GM19025 (cell line): ENCODE measurements at regions not wholly inside any gene's neighbourhood (a gene's known extent, or its start where the extent isn't known, plus 50 kb on each side); places are given as distances from the start of the nearest gene placed in this dataset.

Experiments
- ATAC-seq: cut with Tn5 transposase; IDR thresholded peaks from one replicate; pipeline ENCODE4 v1.9.1; 2021; ENCODE audit warnings: mild to moderate bottlenecking, low read depth, moderate library complexity; ENCODE audit not compliant: unreplicated experiment

DNA sequence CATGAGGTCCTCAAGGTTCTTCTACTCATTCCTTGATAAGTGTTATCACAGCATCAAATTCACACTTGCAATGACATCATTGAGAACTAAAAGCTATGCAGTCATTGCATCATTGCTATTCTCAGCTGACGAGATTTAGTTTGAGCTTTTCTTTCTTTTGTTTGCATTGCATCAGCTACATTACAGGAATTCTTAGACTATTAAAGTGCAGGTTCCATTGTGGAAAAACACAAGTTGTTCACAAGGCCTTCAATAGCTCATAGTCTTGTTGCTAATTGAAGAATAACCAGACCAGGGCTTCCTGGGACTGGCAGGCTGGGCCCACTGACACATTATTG is 139.3 kb downstream of the CXCL12 start:
- ATAC-seq = no peak

DNA sequence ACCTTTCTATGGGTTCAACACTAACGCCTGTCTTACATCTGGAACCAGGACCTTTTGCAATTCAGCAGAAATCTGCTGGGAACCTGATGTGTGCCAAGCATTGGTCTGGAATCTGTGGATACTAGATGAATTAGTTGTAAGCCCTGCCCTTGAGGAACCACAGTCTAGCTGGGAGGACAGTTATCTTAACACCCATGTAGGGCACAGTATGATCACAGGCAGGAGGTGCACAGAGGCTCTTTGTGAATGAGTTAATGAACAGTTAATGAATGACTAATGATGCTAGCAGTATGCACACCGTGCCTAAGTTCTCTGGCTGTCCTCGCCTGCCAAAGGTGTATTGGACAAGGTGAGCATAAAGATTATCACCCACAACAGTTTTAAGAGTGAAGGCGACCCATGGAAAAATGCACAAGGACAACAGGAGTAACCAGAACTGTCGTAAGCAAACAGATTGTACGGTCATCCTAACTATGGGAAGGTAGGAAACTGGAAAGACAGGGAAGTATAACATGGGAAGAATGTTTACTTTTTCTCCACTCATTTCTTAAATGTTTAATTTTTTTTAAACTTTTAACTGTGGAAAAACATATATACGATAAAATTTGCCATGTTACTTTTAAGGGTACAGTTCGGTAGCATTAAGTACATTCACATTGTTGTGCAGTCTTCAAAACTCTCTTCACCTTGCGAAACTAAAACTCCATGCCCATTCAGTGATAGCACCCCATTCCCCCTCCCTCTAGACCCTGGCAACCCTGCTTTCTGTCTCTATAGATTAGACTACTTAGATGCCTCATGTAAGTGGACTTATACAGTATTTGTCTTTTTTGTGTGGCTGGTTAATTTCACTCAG is 139.9 kb downstream of the CXCL12 start:
- no peak for ATAC-seq

DNA sequence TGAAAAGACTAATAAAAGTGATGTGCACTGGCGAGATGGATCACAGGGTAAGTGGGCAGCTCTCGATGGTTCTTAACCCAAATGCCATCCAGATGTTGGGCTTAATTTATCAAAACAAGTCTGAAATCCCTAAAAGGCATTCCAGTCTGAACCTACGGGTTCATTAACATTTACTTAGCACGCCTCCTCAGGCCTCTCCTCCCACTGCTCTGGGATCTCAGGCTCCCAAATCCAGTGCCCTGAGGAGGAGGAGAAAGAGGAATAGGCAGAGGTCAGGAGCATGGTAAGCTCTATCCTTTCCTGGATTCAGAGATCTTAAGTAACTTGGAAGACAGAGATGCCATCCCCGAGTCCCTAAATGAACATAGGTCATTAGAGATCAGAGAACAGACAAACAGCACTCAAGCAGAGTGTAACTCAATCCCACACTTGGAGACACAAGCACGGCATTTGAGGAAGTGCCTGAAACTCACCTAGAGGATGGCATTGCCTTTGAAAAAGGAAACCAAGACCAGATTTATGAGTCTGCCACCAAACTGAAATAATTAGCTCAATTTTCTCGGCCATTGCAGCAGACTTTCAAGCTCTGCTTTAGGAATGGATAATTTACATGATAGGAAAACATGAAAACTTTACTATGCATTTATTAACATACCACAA is 140.9 kb downstream of the CXCL12 start:
- no peak for ATAC-seq

DNA sequence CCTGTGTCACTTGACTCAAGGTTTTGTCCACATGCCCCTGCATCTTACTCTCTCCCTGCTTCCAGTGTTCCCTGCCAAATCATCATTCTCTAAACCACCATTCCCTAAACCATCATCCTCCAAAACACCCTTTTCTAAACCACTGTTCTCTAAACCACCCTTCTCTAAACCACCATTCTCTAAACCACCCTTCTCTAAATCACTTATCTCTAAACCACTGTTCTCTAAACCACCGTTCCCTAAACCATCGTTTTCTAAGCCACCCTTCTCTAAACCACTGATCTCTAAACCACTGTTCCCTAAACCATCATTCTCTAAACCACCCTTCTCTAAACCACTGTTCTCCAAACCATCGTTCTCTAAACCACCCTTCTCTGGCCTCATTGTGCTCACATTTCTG is 142.1 kb downstream of the CXCL12 start:
- no peak for ATAC-seq

DNA sequence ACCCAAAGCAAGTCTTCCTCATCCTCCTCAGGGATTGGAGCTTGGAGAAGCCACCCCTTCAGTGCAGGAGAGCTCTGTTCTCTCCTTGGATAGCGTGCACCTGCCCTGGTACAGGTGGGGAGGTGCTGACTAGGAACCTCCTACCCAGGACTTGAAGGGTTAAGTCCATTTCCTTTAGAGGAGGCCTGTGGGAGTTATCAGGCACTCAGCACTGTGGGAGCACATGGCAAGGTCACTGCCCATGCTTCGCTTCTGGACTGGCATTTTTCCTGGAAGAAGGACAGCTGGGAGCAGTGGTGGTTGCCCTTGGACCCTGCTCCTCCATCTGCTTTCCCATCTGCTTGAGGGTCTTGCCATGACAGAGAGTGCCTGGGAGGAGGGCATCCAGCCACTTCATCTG is 142.8 kb downstream of the CXCL12 start:
- no peak for ATAC-seq

DNA sequence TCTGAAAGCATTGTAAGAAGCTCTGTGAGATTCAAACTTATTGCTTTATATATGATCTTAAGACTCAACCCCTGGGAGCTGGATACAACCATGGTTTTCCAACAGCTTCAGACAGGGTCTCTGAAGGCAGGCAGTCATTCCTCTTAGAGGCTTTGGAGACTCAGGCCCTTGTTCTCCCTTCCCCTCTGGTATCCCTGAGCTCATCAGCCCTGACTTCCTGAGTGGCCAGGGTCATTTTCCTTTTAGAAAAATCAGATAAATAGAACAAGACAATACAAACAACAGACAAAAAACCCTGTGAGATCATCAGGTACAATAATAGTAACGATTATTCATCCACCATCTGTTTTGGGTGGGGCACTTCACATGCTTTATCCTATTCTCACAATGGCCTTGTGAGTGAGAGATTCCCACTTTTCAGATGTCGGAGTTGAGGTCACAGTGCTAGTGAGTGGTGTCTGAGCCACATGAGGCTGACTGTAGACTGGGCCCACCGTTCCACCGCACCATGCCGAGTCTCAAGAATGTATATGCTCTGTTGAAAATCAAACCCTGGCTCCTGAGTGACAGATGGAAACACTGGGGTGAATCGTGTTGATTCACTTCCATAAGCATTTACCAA is 144.2 kb downstream of the CXCL12 start:
- no peak for ATAC-seq

DNA sequence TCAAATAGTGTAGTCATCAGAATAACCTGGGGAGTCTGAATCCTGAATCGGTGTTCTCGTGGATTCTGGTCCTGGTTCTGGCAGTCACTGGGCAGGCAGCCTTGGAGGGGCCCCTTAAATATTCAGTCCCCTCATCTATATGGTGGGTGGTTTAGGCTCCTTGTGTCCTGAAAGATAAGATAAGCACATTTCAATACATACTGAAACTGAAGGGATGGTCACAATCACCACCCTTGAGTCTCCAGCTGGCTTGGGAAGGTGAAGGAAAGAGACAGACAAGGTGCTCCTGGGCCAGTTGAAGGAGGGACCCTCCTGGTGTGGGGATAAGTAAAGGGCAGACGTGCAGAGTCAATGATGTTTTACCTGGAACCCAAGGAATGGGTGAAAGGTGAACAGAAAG is 146.7 kb downstream of the CXCL12 start:
- no peak for ATAC-seq

DNA sequence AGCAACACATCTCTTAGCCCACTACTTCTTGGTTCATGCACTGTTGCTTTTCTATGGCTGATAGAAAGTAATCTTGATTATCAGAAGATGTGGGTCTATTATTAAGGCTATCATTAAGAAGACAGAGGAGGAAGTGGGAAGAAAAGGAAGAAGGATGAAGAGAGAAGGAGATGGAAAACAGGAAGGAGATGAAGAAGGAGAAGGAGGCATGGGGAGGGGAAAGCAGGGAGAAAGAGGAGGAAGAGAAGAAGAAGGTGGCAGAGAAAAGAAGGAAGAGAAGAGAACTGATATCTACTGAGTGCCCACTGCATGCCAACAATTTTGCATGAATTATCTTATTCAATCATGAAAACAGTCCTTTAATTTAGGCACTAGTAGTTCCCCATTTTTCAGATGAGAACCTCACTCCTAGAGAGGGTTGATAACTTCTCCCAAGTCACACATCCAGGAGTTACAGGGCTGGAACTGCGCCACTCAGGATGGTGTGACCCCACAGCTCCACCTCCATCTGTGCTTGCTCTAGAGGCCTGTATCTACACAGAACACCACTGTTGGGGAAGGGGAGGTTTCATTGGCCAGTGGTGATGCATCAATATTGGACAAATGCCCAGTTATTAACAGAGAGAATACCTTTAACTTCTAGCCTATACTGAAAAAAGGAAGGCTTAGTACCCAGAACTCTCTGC is 147.4 kb downstream of the CXCL12 start:
- ATAC-seq = no peak

DNA sequence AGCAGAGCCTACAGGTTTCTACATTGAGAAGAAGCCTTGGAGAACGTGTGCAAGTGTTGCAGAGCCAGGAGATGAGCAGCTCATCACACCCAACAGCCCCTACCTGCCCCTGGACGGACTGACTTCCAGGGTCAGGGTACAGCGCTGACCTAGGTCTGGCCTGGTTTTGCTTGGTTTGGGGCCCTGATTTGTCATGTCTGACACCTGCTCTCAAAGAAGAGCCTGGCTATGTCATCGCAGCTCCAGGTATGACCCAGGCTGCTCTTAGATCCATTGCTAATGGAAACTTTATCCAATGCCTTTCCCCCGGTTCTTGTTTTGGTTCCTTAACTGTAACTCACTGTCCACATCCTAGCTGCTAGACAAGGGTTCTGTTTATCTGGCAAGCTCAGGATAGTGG is 149.5 kb downstream of the CXCL12 start:
- no peak for ATAC-seq

DNA sequence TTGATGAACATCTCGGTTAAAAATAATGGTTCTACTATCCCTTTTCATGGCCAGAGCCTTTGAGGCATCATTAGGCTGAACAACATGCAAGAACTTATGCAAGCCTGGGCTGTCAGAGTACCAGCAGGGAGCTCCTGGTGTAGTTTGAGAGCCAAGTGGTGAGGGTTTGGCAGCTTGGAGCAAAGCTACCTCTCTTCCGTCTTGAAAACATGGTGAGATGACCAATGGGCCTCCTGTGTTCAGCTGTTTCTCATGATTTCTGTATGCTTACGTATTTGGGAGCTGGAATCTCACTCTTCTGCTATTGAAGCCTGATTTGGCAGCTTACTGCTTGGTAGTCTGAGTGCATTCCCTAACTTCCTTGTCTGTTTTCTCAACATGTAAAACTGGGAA is 150.4 kb downstream of the CXCL12 start:
- ATAC-seq = no peak

DNA sequence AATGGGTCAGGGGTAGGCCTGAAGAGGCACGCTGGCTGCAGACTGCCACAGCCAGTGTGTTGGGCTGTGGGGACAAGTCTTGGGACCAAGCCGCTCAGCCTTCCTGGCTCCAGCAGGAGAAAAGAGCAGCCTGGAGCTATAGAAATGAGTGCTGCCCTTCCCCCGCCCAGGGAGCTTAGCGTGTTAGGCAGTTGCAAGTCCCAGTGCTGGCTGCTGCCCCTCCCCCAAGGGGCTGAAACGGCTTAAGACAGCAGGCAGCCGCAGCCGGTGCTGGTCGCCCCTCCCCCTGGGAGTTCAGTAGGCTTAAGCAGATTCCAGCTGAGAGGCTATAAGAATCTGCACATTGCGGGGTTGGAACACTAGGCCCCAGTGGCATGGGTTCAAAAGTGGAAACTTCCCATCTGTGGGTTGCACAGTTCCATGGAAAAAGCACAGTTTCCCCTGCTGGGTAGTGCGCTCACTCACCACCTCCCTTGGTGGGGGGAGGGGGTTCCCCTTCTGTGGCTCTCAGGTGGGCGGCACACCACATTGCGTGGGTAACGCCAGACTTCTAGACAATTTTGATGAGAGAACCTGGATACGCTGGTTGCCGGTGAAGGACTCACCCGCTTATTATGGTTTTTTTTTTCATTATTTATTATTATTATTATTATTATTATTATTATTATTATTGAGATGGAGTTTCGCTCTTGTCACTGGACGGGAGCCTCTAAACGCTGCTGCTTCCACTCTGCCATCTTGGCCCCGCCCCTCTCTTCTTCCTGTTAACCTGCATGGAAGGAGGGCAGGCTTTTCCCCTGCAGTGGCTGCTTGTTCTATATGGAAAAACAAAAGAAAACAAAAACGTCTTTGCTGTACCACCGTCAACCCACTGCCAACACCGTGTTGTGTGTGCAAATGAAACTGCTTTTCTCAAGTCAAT is 151.1 kb downstream of the CXCL12 start:
- ATAC-seq = no peak

DNA sequence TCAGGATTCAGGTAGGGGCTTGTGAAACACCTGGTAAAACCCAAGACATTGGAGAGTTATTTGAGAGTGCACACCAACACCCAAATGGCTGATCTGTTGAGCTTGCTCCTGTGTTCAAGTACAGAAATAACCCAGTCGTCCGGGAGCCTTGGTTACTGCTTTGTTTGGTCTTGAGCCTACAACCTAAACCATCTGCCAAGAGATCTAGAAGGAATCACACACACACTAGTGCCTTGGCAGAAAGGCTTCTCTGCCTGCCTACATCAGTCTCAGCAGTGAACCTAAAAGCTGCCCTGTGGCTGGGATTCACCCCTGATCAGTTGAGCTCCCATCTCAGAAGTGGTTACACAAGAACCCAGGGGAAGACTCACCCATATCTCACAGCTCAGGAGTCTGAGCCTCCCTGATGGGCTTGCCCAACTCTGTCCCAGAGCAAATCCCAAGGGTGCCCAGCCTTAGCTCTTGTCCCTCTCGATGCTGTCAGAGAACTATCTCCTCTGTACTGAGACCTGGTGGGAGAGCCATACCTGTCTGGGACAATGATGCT is 167.6 kb downstream of the CXCL12 start:
- no peak for ATAC-seq

DNA sequence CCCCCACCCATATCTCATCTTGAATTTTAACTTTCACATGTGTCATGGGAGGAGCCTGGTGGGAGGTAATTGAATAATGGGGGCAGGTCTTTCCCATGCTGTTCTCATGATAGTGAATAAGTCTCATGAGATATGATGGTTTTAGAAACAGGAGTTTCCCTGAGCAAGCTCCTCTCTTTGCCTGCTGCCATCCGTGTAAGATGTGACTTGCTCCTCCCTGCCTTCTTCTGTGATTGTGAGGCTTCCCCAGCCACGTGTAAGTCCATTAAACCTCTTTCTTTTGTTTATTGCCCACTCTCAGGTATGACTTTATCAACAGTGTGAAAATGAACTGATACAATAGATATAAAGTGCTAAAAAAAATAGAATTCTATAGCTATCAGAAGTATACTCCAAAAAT is 168.8 kb downstream of the CXCL12 start:
- ATAC-seq = no peak

DNA sequence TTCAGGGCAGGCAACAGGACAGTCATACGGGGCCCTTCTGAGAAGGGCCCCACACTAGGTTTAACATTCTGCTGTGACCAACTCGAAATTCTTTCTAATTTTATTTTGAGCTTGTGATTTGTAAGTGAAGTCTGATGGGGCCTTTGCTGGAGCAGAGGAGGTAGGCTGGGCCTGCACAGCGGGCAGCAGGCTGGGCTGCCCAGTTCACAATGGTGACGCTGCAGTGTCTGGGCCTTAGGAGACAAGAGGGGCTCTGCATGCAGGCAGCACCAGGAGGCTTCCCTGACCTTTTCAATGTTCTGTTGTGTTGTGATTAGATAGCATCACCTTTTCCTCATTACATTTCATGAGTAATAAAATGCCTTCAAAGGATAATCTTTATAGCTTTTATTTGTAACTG is 175.1 kb downstream of the CXCL12 start:
- ATAC-seq = no peak

DNA sequence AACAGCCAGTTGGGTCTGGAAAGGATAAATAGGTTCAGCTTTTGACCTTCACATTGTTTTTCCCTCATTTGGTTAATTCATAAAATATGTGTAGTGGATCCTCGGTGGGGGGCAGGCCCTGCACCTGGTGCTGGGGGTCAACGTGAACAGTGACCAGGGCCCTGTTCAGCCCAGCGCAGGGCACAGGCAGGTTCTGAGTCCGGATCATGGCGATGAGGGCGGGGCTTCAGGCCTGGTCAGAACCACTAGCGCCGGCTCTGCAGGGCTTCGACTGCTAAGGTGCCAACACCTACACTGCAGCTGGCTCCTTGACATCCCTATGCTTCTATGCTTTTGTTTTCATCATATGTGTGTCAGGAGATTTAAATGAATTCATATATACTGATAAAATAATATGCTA is 177.7 kb downstream of the CXCL12 start:
- no peak for ATAC-seq

DNA sequence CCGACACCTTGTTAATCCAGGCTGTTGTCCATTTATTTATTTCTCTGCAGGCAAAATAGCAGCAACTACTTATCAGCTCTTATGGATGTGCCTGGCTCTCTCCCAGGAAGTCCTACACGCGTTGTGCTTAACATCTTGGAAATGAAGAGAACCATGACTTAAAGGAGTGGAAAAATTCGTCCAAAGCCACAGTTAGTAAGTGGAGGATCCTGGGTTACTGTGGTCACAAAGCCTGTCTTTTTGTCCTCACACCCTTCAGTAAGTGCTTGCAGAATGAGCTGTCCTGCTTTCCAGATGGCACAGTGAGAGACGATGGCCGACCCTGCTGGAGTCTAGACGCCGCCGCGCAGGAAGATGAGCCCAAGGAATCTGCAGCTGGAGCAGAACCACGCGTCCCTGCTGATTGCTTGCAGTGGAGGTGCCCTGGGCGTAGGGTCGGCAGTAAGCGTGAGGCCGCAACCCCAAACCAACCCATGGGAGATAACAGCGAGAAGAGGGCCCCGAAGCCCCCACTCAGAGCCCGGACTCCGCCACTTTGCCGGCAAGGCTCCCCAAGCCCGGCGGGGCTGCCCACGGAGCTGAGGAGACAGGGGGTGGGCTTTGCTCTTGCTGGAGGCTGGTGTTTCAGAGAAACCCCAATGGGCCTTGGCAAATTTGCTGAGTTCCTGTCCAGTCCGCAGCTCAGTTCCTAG is 178.6 kb downstream of the CXCL12 start:
- ATAC-seq = no peak

DNA sequence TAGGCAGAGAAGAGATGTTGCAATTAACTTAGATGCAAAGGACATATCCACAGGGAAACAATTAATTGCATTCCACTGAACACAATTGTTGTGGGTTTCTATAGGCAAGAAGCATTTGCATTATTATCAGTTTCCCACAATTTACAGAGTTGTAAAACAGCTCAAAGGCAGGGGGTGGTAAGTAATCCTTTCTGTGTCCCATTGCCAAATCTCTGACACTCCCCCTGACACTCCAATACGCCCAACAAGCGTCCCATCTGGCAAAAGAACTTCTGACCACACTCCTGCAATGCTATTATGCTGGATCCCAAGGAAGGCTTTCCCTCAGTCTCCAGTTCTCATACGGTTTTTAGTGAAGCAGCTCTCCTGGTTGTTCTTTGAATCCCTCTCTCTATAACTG is 179.8 kb downstream of the CXCL12 start:
- ATAC-seq = no peak

DNA sequence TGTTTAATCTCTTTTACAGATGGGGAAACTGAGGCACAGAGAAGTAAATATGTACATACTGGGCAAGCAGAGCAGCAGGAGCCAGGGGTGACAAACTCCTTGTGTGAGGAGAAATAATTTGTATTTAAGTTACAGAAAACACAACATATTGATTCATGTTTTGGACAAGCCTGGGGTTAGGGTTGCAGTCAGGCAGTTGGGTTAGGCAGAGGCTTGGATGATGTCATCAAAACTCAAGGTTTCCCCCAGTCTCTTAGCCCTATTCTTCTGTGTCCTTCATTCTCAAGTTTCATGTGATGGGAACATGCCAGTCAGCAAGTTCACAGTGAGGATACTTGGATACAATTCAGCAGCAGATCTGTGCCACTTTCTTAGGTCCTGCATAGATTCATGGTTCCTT is 181.4 kb downstream of the CXCL12 start:
- ATAC-seq = no peak

DNA sequence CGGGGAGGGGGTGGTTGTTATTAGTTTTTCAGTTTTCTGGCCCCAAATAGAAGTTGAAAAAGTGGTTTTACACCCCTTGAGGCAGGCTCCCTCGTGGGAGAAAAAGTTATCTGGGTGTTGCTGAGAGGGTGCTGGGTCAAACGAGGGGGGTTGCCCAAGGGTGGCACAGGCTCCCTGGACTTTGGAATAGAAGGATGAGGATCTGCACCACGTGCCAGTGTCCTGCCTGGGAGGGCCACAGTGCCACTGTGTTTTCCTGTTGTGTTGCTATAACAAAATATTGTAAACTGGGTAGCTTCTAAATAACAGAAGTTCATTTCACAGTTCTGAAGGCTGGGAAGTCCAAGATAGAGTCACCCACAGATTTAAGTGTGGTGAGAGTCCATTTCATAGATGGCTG is 181.9 kb downstream of the CXCL12 start:
- ATAC-seq = no peak
